ENCODE measurements at regions not wholly inside any gene's neighbourhood (a gene's known extent, or its start where the extent isn't known, plus 50 kb on each side); places are given as distances from the start of the nearest gene placed in this dataset.
"Not testable (repeated sequence)": the region's sequence is repeated elsewhere in the genome, so short reads cannot be mapped to it uniquely, and the experiment has no call there.

DNA sequence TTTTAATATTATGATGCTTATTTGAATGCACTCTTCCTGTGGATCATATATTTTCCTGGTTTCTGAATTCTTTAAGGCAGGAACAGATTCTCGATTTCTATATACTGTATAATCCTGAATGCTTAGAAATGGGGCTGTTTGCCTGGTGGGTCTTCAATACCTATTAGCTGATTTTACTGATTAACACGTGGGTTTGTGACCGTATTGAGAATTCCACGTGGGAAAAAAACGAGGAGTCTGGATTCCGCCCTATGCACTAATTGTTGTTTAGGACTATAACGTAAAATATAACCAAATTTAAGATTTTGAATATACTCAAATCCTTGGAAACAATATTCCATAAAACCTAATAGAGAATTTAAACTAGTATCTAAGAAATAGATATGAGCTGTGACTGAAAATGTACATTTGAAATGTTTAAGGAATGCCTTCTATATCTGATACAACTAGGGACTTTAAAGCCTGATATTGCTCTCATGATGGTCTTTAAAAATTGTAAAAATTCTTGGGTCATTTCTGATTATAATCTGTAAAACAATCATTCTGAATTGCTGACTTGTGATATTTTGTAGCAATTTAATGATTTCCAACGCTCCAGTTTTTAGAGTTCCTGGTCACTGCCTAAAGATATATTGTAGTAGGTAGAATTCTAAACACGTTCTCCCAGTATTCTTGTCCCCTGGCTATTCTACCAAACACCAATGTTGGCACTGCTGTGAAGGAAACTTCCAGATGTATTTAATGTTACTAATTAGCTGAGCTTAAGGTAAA lies 93.6 kb upstream of the NOX3 start:
- no peak for DNase-seq

GRCh38 chr6:155548576-155548975 lies 92.9 kb upstream of the NOX3 start:
- DNase-seq: no peak

DNA sequence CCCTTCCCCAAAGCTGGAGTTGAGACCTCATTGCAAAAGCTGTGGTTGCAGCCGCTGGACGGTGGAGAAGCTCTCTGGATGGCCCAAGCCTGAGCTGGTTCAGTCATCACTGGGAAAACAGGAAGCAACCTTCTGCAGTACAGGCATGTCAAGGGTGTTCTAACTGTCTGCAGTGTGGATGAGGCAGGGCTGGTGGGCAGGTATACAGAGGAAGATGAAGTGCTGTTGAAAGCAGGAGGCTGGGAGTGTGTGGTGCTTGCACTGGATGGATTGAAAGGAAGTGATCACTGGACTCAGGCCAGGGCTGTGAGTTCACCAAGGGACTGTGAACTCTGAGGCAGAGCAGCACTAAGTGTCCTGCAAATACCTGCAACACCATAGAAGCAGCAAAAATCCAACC lies 89.0 kb upstream of the NOX3 start:
- no peak for DNase-seq

- DNase-seq: no peak
These were observed 87.7 kb upstream of the NOX3 start for GRCh38 chr6:155543166-155543847.

- no peak for DNase-seq
These were observed 86.4 kb upstream of the NOX3 start for GRCh38 chr6:155542036-155542435.

DNA sequence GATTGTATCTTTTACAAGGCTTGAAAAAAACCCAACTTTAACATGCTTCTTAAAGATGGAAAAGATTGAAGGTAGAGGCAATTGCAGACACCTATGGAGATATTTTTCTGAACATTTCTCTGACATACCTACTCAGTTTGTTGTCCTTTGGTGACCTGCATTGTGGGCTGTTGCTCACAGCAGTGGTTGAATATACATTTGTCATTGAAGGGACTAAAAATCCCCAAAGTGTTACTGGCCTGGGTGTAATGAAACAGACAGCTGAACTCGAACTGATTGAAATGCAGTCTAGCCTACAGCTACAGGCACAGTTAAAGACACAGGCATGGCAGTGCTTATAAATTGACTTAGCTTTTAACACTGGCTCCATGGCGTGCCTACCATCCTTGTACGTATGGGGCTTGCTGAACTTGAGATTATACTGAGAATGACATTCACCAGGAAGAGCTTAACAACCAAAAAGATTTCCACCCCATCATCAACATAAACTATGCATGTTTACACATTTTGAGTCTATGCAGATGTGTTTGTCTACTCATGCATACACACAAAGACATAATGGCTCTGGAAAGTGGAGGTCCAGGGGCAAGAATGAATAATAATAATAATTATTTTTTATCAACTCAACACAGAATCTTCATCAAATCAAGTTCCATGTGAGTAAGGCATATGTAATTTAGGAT lies 83.2 kb upstream of the NOX3 start:
- DNase-seq: no peak

DNA sequence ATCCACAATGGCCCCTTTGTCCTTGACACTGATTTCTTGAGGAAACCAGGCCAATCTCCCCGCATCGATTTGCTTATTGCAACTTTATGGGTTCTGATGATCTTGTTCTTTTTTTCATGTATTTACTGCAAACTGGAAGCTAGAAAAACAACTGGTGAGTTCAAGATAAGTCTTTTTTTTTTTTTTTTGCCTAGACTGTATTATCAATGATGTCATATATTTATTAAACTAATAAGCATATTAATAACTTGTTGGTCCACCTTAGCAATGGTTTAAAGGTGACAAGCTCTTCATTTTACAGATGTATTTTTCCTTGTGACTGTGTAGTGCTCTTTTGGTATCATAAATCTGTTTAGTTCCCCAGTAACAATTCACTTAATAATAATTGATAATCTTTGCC lies 79.0 kb upstream of the NOX3 start:
- DNase-seq: no peak

DNA sequence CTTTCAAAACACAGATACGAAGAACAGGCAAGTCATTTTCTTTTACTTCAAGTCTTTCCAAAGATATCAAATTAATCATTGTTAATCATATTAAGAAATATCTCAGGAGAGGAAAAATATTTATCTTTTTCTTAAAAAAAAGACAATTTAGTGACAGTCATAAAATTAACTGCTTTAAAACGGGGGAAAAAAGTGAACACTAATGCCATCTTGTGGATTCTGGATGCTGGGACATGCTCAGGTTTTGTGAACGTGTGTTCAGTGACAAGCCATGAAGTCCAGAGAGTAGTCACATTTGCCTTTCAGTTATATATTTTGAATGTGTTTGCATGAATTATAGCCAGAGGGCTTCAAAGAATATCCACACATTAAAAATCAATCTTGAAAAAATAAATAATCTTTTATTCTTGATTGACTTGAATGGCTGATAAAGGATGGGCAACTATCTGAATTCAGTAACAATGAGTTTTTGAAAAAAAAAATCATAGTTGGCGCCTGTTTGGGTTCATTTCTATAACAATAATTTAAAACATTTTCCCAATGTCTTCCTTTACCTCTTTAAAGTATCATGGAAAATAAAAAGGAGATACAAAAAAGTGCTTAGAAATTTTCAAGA lies 74.7 kb upstream of the NOX3 start:
- DNase-seq: no peak

DNA sequence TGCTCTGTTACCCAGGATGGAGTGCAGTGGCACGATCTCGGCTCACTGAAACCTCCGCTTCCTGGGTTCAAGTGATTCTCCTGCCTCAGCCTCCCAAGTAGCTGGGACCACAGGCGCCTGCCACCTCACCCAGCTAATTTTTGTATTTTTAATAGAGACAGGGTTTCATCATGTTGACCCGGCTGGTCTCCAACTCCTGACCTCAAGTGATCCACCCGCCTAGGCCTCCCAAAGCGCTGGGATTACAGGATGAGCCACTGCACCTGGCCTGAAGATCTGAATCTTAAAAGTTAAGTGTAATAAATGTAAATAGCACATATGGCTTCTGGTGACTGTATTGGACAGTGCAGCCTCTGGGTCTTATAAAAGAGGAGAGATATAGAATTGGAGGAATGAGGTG lies 74.2 kb upstream of the NOX3 start:
- not testable (repeated sequence) for DNase-seq

GRCh38 chr6:155528982-155529453 lies 73.4 kb upstream of the NOX3 start:
- no peak for DNase-seq

GRCh38 chr6:155528335-155528734 lies 72.7 kb upstream of the NOX3 start:
- DNase-seq: no peak

DNA sequence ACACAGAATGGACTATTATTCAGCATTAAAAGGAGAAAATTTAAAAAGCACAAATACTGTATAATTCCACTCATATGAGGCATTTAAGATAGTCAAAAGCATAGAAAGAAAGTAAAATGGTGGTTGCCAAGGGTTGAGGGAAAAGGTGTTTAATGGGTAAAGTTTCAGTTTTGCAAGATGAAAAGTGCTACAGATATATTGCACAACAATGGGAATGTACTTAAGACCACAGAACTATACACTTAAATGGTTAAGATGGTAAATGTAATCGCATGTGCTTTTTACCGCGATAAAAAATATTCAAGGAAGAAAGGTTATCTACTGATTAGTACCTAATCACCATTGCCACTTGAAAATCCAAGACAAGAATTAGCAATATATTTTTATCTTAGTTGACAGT lies 71.8 kb upstream of the NOX3 start:
- DNase-seq: no peak

DNA sequence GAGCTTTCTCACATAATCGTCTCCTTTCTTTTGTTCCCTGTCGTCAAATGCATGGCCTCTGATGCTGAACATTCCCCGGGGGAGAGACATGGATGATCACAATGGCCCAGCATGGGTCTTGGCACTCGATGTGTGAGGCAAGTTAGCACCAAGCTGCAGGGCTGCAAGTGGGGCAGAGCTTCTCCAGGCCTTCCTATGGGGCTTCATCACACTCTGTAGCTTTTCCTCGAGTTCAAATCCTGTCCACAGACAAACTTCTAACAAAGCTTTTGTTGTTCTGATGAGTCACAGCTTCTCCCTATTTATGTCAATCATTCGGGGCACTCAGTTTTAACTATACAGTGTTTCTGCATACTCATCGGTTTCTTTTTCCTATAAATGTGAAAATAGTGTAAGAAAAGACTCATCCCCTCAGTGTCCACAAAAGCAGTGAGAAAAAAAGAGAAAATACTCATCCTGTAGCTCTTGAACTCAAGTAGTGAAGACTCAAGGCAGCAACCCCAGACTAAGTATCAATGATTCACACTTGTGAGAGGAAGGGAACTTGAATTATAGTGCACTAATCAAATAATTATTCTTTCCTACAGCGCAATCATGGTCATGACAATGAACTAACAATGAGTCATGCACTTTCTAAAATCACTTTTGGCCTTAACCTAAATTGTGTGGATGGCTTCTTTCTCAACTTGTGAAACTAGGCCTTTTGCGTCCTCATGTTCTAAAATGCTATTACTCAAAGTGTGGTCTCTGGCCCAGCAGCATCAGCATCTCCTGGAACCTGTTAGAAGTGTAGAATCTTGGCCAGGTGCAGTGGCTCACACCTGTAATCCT lies 68.4 kb upstream of the NOX3 start:
- DNase-seq: no peak

- DNase-seq: no peak
These were observed 66.1 kb upstream of the NOX3 start for GRCh38 chr6:155521719-155522118.

- no peak for DNase-seq
These were observed 64.4 kb upstream of the NOX3 start for GRCh38 chr6:155520078-155520477.

- DNase-seq: no peak
These were observed 63.6 kb upstream of the NOX3 start for GRCh38 chr6:155519176-155519738.

DNA sequence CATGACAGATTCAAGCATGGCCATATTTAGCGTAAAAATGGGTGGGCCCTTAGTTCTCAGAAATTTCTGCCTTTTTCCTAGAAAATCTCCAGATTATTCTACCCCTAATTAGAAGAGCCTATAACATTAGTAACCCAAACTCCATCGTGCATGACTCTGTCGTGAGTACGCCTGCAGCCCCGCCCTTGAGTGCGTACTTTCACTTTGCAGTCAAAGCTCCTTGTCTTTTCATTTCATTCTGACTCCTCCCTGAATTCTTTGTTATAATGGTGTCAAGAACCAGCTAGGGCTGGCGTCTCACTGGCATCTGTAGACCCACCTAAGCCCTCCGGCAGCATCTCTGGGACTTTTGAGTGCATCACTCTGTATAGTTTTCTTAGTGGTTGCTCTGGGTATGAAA lies 61.7 kb upstream of the NOX3 start:
- no peak for DNase-seq

GRCh38 chr6:155510879-155511278 lies 55.2 kb upstream of the NOX3 start:
- DNase-seq: no peak

- no peak for DNase-seq
These were observed 54.3 kb upstream of the NOX3 start for GRCh38 chr6:155509743-155510475.

DNA sequence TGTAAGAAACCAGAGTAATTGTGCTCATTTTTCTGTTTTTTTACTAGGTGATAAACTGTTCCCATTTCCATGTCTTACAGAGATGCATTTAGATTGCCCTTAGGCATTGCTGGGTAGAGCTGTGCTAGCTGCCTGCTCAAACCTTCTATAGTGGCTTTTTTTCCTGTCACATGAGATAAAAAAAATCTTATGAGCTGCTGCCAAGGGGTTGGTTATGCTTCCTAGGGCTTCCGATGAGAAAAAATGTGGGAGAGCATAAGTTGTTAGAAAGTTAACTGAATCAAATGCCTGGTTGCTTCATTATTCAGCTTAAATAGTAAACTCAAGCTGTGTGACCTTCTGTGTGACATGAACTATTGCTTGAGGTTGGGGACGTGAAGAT lies 50.0 kb upstream of the NOX3 start:
- DNase-seq: no peak

Measured in T-helper 9 cell (primary cell).